GM20000 (cell line): ENCODE measurements at regions not wholly inside any gene's neighbourhood (a gene's known extent, or its start where the extent isn't known, plus 50 kb on each side); places are given as distances from the start of the nearest gene placed in this dataset.

Experiments
- DNase-seq: peaks from one replicate; pipeline ENCODE4 v3.0.0; 2012; ENCODE audit warnings: low spot score
- TF ChIP-seq, protein P1 (sequence below): IDR thresholded peaks from 2 replicates; pipeline ENCODE4 v1.5.1; 2012; ENCODE audit warnings: mild to moderate bottlenecking, control low read depth; ENCODE audit errors: extremely low read depth, missing control alignments

- DNase-seq = no peak
- TF ChIP-seq, protein P1, sequence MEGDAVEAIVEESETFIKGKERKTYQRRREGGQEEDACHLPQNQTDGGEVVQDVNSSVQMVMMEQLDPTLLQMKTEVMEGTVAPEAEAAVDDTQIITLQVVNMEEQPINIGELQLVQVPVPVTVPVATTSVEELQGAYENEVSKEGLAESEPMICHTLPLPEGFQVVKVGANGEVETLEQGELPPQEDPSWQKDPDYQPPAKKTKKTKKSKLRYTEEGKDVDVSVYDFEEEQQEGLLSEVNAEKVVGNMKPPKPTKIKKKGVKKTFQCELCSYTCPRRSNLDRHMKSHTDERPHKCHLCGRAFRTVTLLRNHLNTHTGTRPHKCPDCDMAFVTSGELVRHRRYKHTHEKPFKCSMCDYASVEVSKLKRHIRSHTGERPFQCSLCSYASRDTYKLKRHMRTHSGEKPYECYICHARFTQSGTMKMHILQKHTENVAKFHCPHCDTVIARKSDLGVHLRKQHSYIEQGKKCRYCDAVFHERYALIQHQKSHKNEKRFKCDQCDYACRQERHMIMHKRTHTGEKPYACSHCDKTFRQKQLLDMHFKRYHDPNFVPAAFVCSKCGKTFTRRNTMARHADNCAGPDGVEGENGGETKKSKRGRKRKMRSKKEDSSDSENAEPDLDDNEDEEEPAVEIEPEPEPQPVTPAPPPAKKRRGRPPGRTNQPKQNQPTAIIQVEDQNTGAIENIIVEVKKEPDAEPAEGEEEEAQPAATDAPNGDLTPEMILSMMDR = no peak
Observed at GRCh38 chr5:81815321-81815720, 64.4 kb upstream of the SSBP2 start.

- DNase-seq = no peak
- TF ChIP-seq, protein P1 = no peak
Observed at GRCh38 chr5:81808106-81808505, 57.2 kb upstream of the SSBP2 start.

- no peak for DNase-seq
- TF ChIP-seq, protein P1 = no peak
Observed at GRCh38 chr5:81805086-81805485, 54.2 kb upstream of the SSBP2 start.

DNA sequence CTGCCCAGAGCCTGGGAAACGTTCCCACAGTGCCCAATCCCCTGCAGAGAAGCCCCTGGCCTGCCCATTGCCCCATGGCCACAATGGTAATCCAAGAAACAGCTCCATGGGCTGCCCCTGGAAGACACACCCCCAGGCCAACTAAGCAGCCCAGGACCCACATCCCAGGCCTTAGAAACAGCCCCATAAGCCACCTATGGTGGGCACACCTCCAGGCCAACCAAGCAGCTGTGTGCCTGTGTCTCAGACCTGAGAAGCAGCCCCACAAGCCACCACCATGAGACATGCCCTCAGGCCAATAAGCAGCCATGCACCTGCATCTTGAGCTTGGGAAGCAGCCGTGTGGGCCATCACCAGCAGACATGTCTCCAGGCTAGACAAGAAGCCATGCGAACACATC, 52.9 kb upstream of the SSBP2 start:
- TF ChIP-seq, protein P1 = no peak
- no peak for DNase-seq

GRCh38 chr5:81802625-81803024, 51.7 kb upstream of the SSBP2 start:
- DNase-seq = no peak
- TF ChIP-seq, protein P1 = no peak

DNA sequence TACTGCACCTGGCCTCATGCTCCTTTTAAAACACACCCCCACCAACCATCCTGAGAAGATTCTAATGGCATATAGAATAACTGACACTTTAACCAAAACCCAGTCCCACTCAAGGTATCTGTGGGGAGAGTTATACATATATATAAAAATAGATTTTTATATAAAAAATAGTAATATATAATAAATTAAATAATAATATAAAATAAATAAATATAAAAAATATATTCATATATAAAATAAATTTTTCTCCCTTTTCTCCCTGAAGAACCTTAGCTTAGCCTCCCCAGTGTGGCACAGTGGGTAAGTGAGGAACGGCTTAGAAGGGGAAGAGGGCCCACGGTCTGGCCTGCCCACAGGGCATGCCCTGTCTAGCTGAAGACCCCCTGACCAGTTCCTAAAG, 51.1 kb upstream of the SSBP2 start:
- TF ChIP-seq, protein P1 = no peak
- DNase-seq = no peak

DNA sequence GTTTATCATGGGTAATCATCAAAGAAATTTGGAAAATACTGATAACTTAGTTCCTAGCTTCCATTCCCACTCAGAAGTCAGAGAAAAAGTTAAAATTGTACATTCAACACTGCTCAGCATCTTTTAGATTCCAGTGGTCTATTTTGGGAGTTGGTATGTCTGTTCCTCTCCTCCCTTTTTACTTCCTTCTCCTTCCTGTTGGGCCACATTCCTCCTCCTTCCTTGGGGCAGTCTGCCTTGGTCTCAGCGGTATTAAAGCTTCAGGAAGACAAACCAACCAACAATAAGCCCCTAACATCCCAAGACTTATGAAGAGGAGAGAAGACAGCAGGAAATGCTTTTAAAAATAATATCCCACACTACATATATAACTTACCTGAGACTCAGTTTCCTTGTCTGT, 49.9 kb upstream of the SSBP2 start:
- TF ChIP-seq, protein P1 = no peak

More for the DNA sequence above, 49.9 kb upstream of the SSBP2 start:
- no peak for DNase-seq
